HG03135 (cell line): ENCODE measurements at regions not wholly inside any gene's neighbourhood (a gene's known extent, or its start where the extent isn't known, plus 50 kb on each side); places are given as distances from the start of the nearest gene placed in this dataset.
"Not testable (repeated sequence)": the region's sequence is repeated elsewhere in the genome, so short reads cannot be mapped to it uniquely, and the experiment has no call there.

Experiments
- ATAC-seq: cut with Tn5 transposase; IDR thresholded peaks from one replicate; pipeline ENCODE4 v1.9.1; 2021; ENCODE audit warnings: mild to moderate bottlenecking, moderate library complexity; ENCODE audit not compliant: unreplicated experiment

DNA sequence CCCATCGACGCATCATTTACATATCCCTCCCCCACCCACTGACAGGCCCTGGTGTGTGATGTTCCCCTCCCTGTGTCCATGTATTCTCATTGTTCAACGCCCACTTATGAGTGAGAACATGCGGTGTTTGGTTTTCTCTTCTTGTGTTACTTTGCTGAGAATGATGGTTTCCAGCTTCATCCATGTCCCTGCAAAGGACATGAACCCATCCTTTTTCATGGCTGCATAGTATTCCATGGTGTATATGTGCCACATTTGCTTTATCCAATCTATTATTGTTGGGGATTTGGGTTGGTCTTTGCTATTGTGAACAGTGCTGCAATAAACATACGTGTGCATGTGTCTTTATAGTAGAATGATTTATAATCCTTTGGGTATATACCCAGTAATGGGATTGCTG, 243.3 kb downstream of the TTC6 start:
- ATAC-seq, result not testable (repeated sequence)

DNA sequence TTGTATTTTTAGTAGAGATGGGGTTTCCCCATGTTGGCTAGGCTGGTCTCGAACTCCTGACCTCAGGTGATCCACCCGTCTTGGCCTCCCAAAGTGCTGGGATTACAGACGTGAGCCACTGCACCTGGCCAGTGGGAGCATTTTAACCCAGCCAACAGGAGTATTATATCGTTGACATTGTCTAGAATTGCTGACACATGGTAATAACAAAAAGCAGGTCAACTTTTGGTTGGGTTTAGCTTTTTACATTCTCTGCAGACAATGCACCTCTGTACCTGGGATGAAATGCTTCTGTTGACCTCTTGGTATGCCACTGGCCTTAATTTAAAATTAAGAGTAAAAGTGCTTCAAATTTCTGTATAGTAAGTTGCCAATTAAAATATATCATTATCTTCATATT, 245.6 kb downstream of the TTC6 start:
- ATAC-seq, result not testable (repeated sequence)

DNA sequence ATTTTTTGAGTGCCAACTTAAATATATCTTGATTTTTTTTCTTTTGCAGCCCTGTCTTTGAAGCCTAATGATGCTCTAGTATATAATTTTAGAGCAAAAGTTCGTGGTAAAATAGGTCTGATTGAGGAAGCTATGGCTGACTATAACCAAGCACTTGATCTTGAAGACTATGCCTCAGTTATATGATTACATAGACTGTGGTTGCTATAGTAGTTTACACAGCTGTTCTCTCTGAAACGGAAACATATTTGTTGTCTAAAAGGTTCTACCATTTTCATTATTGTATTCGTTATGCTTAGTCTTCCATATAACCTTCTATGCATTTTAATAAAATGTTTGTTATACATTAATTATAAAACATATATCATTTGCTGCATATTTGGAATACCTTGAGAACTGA, 246.7 kb downstream of the TTC6 start:
- no peak for ATAC-seq

DNA sequence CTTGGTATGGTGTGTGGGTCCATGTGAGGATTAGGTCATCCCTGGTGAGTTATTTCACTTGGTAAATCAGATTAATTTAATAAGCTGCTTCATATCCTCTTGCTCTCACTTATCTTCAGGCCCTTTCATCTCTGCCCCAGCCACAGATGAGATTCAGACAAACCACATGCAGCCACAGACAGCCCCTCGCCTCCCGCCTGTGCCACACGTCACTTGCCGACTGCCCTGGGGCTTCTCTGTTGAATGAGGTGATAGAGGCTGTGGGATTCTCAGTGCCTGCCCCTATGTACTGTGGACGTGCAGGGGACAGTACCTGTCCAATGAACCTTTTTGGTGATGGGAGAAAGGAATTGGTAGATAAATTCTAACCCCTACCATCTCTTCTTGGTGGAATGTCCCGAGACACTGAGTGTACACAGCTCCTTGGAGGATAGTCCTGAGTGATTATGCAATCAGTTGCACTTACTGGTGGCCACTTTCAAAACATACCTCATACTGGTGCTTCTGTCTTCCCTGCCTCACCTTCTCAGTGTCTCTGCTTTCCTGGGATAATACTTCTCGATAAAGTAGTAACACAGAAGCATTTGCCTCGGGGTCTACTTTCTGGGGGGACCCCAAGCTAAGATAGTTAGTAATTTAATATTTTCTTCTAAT, 248.7 kb downstream of the TTC6 start:
- ATAC-seq, result no peak

DNA sequence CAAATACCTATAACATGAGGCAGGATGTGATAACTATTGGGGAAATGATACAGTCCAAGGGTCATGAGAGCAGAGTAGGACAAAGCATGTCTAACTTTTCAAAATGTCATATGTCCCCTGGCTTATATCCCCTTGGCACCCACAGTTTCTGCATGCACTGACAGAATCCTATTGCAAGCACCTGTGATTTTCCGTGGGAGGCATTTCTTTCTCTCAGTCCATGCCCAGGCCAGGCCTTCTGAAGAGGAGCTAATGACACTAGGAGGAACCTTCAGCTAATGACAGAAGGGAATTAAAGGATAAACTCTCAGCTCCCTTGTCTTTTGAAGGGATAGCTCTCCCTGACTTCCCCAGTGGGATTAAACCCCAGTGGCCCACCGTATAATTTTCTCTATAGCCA, 249.2 kb downstream of the TTC6 start:
- ATAC-seq, result no peak

DNA sequence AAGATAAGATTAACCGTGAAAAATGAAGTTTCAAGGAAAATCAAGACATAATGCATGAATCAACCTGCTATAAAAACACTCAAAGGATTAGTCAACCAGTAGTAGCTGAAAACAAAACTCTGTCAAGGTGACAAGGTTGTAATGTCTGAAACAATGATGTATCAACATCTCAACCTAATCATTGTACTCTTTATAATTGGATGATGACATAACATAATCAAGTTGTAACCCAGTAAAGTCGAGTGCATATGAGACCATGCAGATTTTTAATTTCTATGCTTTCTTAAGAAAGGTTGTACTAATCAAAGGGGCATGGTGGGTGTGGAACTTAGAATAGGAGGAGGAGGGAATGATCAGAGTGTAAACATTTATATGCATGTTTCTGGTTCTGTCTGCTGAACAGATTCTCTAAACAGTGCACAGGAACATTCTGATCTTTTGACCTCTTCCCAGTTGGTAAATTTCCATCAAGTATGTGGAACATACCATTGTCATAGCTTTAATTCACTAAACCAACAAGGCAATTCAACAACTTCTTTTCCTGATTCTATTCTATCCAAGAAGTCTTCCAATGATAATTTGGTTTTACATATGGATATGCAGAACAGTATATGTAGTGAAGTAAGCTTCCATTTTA, 253.7 kb downstream of the TTC6 start:
- no peak for ATAC-seq

DNA sequence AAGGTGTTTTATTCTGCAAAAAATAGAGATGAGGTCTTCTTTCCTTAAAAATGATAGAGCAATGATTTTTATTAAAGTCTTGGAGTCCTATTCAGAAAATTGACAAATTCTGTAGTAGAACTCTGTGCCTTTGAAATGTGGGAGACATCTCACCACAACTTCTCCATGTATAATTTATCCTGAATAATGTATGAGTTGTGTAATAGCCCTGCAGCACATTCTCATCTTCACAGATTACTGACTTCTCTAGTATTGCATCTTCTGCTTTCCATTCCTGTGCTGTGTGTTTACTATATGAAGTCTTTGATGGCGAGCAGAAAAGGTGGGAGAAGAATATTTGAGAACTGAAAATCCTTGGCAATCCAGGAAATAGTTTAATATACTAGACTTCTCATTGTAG, 255.6 kb downstream of the TTC6 start:
- ATAC-seq, result no peak

DNA sequence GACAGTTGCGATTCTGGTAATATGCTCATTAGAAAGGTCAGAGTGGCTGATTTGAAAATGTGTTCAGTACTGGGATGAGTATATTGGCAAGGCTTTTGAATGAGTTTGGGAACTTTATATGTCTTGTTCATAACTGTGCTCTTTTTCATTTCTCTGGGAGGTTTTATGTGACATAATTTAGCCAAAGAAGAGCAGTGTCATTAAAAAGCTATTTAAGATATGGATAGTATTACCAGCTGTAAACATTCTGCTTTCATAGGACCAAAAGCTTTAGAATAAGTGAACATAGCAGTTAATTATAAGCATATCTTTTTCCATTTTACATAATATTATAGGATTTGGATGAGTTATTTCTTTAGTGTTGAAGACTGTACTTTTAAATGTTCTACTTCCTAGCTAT, 260.4 kb downstream of the TTC6 start:
- no peak for ATAC-seq

DNA sequence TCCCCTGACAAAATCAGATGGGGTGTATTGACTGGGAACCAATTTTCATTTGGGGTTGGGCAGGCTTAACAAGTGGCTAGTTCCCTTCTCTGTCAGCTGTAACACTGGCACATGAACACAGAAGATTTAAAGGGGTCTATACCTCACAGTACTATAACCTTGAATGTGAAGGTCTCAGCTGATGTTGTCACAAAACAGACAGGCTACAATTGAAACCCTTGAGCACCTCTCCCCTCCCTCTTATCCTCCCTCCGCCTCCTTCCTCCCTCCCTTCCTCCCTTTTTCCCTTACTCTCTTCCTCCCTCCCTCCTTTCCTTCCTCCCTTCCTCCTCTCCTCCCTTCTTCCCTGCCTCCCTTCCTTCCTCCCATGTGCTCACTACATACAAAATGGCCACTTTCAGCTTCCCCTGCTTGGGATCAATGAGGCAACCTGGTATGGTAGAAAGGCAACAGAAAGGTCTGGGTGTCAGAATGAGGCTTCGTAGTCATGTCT, 262.4 kb downstream of the TTC6 start:
- ATAC-seq, result no peak

DNA sequence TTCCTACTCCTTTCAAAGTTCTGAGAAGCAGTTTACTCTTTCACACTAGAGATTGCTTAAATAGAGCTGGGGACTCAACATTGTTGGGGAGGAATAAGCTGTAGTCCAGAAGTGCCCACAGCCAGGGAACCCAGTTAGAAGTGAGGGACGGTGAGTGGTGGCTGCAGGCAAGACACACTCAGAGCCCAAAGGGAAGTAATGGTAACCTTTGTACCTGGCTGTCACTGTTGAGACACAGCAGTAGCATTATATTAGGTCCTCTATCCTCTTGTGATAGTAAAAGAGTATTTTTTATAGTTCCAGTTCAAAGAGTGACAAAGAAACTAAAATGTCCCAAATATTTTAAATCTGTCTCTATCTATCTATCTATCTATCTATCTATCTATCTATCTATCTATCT, 263.3 kb downstream of the TTC6 start:
- ATAC-seq, result no peak

DNA sequence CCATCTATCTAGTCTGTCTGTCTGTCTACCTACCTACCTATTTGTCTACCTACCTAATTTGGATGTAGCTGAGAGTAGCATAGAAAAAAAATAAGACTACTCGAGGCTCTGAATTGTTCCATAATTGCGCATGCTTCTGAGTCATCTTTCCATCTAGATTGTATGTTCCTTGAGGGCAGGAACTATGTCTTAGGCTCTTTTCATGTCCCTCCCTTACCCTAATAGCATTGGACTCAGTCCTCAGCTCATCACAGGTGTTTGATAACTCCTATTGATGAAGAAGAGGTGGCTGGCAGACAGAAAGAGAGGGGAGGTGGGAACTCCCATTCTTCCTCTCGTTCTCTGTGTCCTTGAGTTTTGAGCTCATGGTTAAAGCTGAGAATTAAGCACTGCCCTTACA, 263.7 kb downstream of the TTC6 start:
- ATAC-seq, result no peak

DNA sequence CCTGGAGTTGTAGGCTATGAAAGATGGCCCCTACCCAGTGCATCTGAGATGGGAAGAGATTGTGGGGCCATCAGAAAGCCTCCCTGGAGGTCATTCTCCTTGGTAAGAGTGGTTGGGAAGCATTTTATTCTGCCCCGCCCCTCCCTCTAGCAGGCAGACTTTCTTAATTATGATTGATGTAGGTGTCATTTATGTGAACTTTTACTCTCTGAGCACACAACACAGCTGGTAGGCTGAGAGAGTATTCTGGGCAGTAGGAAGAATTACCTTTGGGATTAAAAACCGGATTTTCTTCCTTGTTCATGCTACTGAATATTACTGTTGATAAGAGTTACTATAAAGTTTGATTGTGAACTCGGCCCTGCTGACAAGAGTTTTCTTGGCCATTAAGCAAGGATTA, 266.8 kb downstream of the TTC6 start:
- no peak for ATAC-seq

DNA sequence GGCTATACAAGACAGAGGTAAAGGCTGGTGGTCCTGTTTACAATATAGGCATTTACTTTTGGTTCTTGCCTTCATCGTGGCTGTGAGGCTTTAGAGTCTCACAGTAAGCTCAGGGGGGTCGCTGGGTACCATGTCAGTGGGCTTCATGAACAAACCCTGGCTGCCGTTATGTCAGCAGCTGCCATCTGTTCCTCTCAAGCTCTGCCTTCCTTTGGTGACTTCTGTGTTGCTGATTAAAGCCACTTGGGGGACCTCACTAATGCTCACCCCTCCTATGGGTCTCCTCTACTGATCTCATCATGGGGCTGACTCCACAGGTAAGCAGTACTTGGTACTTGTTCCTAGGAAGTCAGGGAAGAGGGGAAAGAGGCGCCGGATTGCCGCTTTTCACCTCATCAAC, 268.7 kb downstream of the TTC6 start:
- ATAC-seq, result no peak

DNA sequence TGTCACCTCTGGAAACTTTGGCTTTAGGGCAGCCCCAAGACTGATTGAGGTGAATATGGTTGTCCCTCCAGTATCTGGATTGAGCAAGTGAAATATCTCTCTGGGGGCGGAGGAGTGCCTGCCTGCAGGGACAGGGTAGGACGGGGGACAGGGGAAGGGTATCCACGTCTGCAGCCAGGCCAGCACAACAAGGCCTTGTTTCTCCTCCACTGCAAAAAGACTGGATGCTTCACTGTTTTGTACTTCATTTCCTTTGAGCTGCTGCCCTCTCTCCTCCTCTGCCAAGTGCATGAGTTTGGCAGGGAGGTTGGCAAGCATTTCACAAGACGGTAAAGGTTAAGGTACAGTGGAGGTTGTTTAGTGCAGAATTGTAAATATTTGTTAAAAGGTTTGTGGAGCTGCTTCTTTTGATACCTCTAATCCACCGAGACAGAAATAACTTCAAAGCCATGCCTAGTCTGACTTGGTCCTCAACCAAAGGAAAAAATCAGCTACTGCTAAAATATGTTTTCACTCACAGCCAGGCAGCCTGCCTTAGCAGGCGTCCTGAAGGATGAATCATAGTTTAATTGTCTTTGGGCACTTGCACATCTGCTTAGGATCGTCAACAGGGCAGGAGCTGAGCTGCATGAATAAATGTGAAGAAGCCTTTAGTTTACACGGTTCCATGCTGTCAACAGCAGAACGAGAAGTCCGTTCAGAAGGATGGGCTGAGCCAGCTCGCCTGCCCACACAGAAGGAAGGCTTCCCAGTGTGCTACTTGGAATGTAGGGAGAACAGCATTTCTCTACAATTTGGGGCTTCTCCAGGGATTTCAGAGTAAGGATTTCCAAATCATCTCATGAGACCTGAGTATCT, 269.7 kb downstream of the TTC6 start:
- no peak for ATAC-seq

DNA sequence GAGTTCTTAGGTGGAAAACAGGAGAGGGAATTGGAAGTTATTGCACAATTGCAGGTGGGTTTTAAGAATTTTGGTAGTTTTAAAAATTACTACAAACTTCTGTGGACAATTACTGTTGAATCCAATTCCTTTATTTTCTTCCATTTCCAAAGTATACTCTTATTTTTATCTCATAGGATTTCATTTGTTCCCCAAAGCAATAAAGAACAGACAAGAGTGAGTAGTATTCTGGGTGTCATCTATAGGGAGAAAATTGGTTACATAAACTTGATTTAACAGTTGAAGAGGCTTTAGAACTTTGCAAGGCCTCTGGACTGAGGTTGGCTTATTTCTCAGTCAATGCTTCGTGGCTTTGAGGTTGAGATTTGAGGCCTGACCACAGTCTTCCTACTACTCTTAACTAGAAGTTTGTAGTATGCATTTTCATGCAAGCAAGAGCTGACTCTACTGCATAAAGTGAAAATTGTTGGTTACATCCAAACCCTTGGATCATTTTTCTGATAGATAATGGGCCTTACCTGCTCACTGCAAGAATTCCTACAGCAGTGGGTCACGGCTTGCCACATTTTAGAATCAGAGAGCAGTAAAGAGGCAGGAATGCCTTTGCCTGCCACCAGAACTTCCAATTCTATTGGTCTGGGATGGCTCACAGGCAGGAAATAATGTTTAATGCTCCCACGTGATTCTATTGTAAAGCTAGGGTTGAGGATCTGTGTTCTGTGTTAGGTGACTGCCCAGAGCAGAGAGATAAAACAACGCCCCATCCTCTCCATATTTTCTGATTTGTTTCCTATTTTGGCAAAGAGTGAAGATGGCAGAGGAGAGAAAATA, 270.5 kb downstream of the TTC6 start:
- no peak for ATAC-seq

DNA sequence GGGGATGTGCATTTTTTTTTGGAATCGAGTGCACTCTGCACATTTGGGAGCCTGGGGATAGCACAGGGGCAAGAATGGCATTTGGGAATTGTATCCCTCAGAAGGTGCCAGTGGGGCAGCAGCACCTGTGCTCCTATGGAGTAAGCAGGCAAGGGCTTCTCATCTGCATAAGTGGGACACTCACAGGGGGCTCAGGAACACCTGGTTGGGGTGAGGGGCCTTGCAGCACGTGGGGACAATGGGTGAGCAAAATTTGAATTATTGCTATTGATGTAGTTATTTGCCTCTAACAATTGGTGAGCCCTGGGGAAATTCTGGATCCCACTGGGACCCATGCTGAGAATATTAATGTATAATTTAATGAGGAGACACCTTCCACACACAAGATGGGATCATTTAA, 274.2 kb downstream of the TTC6 start:
- ATAC-seq, result no peak

DNA sequence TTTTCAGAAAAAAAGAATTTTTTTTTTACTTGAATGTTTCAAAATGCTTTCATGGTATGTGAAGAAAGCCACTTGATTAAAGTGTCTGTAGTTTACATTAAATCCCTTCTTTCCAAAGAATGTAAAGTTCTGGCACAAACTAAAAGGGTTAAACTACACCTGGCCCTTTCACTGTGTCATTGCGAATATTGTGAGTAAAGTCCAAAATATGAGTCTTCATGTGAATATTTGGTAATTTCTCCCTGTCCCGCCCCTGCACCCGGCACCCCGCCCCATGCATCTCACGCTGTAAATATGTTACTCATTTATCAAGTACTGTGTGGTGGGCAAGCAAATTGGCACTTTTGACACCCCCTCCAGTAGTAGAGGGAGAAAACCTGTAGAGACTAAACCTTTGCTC, 274.7 kb downstream of the TTC6 start:
- ATAC-seq, result no peak

DNA sequence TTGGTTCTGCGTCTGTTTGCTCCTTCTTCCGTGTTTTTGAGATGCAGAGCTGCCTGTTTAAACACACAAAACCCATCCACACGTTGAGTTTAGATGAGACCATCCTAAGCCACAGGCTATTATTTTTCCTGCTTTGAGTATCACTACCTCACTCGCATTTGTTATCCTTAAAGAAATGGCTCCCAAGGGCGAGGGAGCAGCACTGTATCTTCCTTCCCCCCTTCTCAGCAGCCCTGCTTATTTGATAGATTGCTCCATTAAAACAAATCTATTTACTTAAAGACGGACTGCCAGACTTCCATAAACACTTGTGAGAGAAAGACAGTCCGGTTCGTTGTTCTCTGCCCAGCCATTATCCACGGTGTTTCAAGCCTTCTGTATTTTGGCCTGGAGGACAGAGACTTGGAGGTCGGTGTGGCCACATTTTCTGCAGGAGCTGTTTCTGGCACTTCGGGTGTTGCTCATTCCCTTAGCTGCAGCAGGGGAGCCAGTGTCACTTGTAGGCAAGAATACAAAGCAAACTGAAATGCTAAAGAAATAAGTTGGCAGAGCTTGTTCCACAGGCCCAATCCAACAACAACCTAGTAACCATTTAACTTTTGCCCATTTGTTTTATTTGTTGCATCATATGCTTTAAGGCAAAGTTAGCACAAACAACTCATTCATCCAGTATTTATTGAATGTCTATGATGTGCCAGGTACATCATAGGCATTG, 275.4 kb downstream of the TTC6 start:
- ATAC-seq, result no peak

DNA sequence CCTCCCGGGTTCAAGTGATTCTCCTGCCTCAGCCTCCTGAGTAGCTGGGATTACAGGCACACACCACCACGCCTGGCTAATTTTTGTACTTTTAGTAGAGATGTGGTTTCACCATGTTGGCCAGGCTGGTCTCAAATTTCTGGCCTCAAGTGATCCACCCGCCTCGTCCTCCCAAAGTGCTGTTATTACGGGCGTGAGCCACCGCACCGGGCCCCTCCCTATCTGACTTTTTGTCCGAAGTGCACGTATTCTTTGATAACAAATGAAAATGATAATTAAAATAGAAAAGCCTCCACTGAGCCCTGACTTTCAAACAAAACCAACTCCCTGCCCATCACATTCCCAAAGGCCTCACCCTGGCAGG, 278.6 kb downstream of the TTC6 start:
- not testable (repeated sequence) for ATAC-seq

DNA sequence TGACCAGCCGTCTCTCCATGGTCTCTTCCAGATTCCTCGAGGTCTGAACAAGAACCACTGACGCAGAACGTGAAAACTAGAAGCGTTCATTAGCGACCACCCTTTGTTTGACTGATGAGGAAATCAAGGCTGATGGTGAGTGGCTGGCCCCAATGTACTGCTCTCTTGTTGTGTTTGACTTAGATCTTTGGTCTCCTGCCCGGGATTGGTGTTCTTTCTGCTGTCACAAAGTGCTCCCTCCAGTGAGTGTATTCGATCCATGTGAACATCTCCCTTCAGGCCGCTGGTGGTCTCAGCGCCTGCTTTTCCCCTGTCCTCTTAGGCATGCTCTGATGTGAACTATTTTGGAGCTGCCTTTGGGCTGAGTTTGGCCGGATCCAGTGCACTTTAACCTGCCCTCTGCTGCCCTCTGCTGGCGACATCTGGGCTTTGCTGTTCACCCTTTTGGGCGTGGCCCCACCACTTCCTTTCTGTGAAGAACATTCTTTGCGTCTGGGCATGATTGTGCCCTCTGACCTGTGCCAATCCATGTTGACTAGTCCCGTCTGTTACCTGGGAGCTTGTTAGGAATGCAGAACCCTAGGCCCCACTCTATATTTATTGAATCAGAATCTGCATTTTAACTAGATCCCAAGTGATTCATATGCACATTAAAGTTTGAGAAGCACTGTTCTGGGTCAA, 279.1 kb downstream of the TTC6 start:
- peak; percentile 91 for ATAC-seq
